Sigmoid colon (tissue), 6 donors: ENCODE measurements at regions not wholly inside any gene's neighbourhood (a gene's known extent, or its start where the extent isn't known, plus 50 kb on each side); places are given as distances from the start of the nearest gene placed in this dataset.

Experiments used
- DNase-seq: peaks from one replicate; pipeline ENCODE4 v3.0.0-alpha.2; 2019
- H3K27ac ChIP-seq, 4 donors: fragments of 200-600 bp; sonication (generic); one replicate each; pipeline ENCODE4 v1.5.1; 2016 to 2019; ENCODE audit warnings: mild to moderate bottlenecking in 1 of 4
- H3K27me3 ChIP-seq, 3 donors: fragments of 200-600 bp; sonication (generic); one replicate each; pipeline ENCODE4 v1.5.1; 2019; ENCODE audit warnings: mild to moderate bottlenecking in 1 of 3
- H3K36me3 ChIP-seq, 4 donors: fragments of 200-600 bp; sonication (generic); one replicate each; pipeline ENCODE4 v1.5.1; 2016 to 2019
- H3K4me1 ChIP-seq, 4 donors: fragments of 200-600 bp; sonication (generic); one replicate each; pipeline ENCODE4 v1.5.1; 2017 to 2019
- H3K4me3 ChIP-seq, 4 donors: fragments of 200-600 bp; sonication (generic); one replicate each; pipeline ENCODE4 v1.5.1; 2017 to 2019; ENCODE audit warnings: mild to moderate bottlenecking in 2 of 4, moderate library complexity in 1 of 4
- H3K9me3 ChIP-seq, 4 donors: fragments of 200-600 bp in 3 of 4; sonication (generic) in 3 of 4; one replicate each; pipeline versions ENCODE4 v1.5.1 to v1.6.1; 2013 to 2019
- CTCF ChIP-seq, 4 experiments: fragments of 450-650 bp in 3 of 4; fragments of 200-600 bp in 1 of 4; IDR thresholded peaks; one replicate each; pipeline ENCODE4 v1.5.1; 2016 to 2019; ENCODE audit warnings: antibody characterized with exemption in 4 of 4, mild to moderate bottlenecking in 3 of 4, moderate library complexity in 2 of 4
- EP300 ChIP-seq, 4 donors: sonication (generic); formaldehyde crosslinking; IDR thresholded peaks; one replicate each; pipeline ENCODE4 v1.6.1; 2017; ENCODE audit warnings: antibody characterized with exemption in 4 of 4
- POLR2A ChIP-seq, 2 donors: fragments of 450-650 bp; IDR thresholded peaks; one replicate each; pipeline ENCODE4 v1.6.1; 2016; ENCODE audit warnings: antibody characterized with exemption in 2 of 2, mild to moderate bottlenecking in 2 of 2, moderate library complexity in 2 of 2
- POLR2AphosphoS5 ChIP-seq, 4 donors: sonication (generic); formaldehyde crosslinking; IDR thresholded peaks; one replicate each; pipeline ENCODE4 v1.6.1; 2017; ENCODE audit warnings: antibody characterized with exemption in 4 of 4
- WGBS, 2 donors: extraction: QIAGEN DNeasy Blood & Tissue Kit; methylation state at CpG; one replicate each; pipeline ENCODE4 v1.1.7; 2013; 5-methylcytosine and 5-hydroxymethylcytosine counted together
- intact Hi-C: fragments of 100-400 bp; cut with DNase I; formaldehyde crosslinking; loops from one replicate; pipeline ENCODE4 v1.15.1; 2023
- donor health status: healthy with polysubstance abuse.
- donor health status: healthy.

- 88 to 94% methylated on average over 5 of the region's 5 CpGs for WGBS, 2 donors
- TF ChIP-seq CTCF (IDR thresholded peaks at IDR 0.05) (no peak), POLR2A (IDR thresholded peaks at IDR 0.05) (no peak)
- intact Hi-C loops, result no loop called here
- Histone ChIP-seq H3K4me1 (no peaks in the 10 kb centered on the region), H3K27ac (no peak overlapping the region), H3K4me3 (no peak overlapping the region), H3K9me3 (no peaks in the 10 kb centered on the region), H3K36me3 (no peaks in the 10 kb centered on the region), H3K27me3 (no peaks in the 10 kb centered on the region)
- DNase-seq, result no peak
Observed at GRCh38 chr18:30568333-30568732, 474.2 kb downstream of the DSC3 start.

- H3K27me3 ChIP-seq, result no peaks in the 10 kb centered on the region
- DNase-seq, result no peak
- intact Hi-C loops, result no loop called here
- TF ChIP-seq EP300 (IDR thresholded peaks at IDR 0.05), result no peak
- no peak for TF ChIP-seq POLR2AphosphoS5 (IDR thresholded peaks at IDR 0.05)
- TF ChIP-seq POLR2A (IDR thresholded peaks at IDR 0.05), result no peak
- TF ChIP-seq CTCF (IDR thresholded peaks at IDR 0.05), result no peak
- no peak overlapping the region for H3K27ac ChIP-seq
- WGBS, 2 donors, result 66 to 75% methylated on average over 1 of the region's 1 CpG
- no peak overlapping the region for H3K4me3 ChIP-seq
- H3K9me3 ChIP-seq, result no peaks in the 10 kb centered on the region
- no peaks in the 10 kb centered on the region for H3K36me3 ChIP-seq
- H3K4me1 ChIP-seq, result no peaks in the 10 kb centered on the region
Observed at GRCh38 chr18:30566877-30567276, 475.7 kb downstream of the DSC3 start.

- no peaks in the 10 kb centered on the region for H3K4me1 ChIP-seq
- no peak overlapping the region for H3K4me3 ChIP-seq
- no peak for DNase-seq
- TF ChIP-seq POLR2A (IDR thresholded peaks at IDR 0.05) (no peak), CTCF (IDR thresholded peaks at IDR 0.05) (no peak), POLR2AphosphoS5 (IDR thresholded peaks at IDR 0.05) (no peak), EP300 (IDR thresholded peaks at IDR 0.05) (no peak)
- H3K36me3 ChIP-seq, result no peaks in the 10 kb centered on the region
- 51 to 56% methylated on average over 1 of the region's 1 CpG for WGBS, 2 donors
- H3K27ac ChIP-seq, result no peak overlapping the region
- H3K9me3 ChIP-seq, result no peaks in the 10 kb centered on the region
- intact Hi-C loops, result no loop called here
- H3K27me3 ChIP-seq, result no peaks in the 10 kb centered on the region
Observed at GRCh38 chr18:30562231-30562630, 480.3 kb downstream of the DSC3 start.

- Histone ChIP-seq H3K27ac (no peak overlapping the region), H3K9me3 (no peaks in the 10 kb centered on the region), H3K27me3 (no peaks in the 10 kb centered on the region), H3K36me3 (no peaks in the 10 kb centered on the region), H3K4me3 (no peak overlapping the region), H3K4me1 (no peaks in the 10 kb centered on the region)
- no peak for DNase-seq
- intact Hi-C loops, result no loop called here
- whole genome bisulfite sequencing, 2 donors, result 73 to 86% methylated on average over 11 of the region's 11 CpGs
- no peak for TF ChIP-seq POLR2A (IDR thresholded peaks at IDR 0.05)
- TF ChIP-seq POLR2AphosphoS5 (IDR thresholded peaks at IDR 0.05), result no peak
- no peak for TF ChIP-seq CTCF (IDR thresholded peaks at IDR 0.05)
- no peak for TF ChIP-seq EP300 (IDR thresholded peaks at IDR 0.05)
Observed at GRCh38 chr18:30556112-30556511, 486.4 kb downstream of the DSC3 start.

- TF ChIP-seq EP300 (IDR thresholded peaks at IDR 0.05), result no peak
- no peak for TF ChIP-seq CTCF (IDR thresholded peaks at IDR 0.05)
- TF ChIP-seq POLR2A (IDR thresholded peaks at IDR 0.05), result no peak
- no peak for TF ChIP-seq POLR2AphosphoS5 (IDR thresholded peaks at IDR 0.05)
- Histone ChIP-seq H3K27ac (no peak overlapping the region), H3K9me3 (no peaks in the 10 kb centered on the region), H3K27me3 (no peaks in the 10 kb centered on the region), H3K36me3 (no peaks in the 10 kb centered on the region), H3K4me3 (no peak overlapping the region), H3K4me1 (no peaks in the 10 kb centered on the region)
- 75 to 78% methylated on average over 4 of the region's 4 CpGs for WGBS, 2 donors
- no peak for DNase-seq
- intact Hi-C loops, result no loop called here
Observed at GRCh38 chr18:30545393-30545792, 497.1 kb downstream of the DSC3 start.
